ENCODE measurements at regions not wholly inside any gene's neighbourhood (a gene's known extent, or its start where the extent isn't known, plus 50 kb on each side); places are given as distances from the start of the nearest gene placed in this dataset.

GRCh38 chr12:107474639-107475539 is 210.7 kb upstream of the PWP1 start:
- Histone ChIP-seq H3K14ac (ENCODE audit: low read length in 2 of 2) (no peak overlapping the region), H2BK120ac (ENCODE audit: low read depth, low read length) (no peak overlapping the region), H2AFZ (ENCODE audit: low read depth, low read length) (no peak overlapping the region), H3K9me3 (ENCODE audit: control insufficient read depth, low read length) (no peaks in the 10 kb centered on the region), H3K9ac (ENCODE audit: low read length) (no peak overlapping the region), H3K27ac (ENCODE audit: low read length, poor library complexity, severe bottlenecking) (no peak overlapping the region), H3K4me2 (ENCODE audit: low read length, poor library complexity, severe bottlenecking) (no peak overlapping the region), H2BK12ac (ENCODE audit: low read length in 2 of 2) (no peak overlapping the region), H3K18ac (ENCODE audit: low read depth in 1 of 2, low read length in 2 of 2) (no peak overlapping the region), H2AK5ac (ENCODE audit: low read length, severe bottlenecking) (no peak overlapping the region), H2BK5ac (ENCODE audit: low read depth, low read length, poor library complexity, severe bottlenecking) (no peak overlapping the region), H3K36me3 (ENCODE audit: control insufficient read depth in 1 of 2, insufficient read depth in 2 of 2, low read depth in 1 of 2, low read length in 2 of 2) (no peaks in the 10 kb centered on the region), H2BK15ac (ENCODE audit: low read depth, poor library complexity, severe bottlenecking) (no peak overlapping the region), H3K4me1 (ENCODE audit: control insufficient read depth, insufficient read depth, low read depth, low read length) (no peaks in the 10 kb centered on the region), H4K91ac (ENCODE audit: low read length) (no peak overlapping the region), H3K4me3 (ENCODE audit: insufficient read depth in 1 of 2, low read depth in 1 of 2, low read length in 2 of 2) (no peak overlapping the region), H3K23ac (ENCODE audit: low read length in 2 of 2) (no peak overlapping the region), H3K4ac (ENCODE audit: low read depth in 1 of 2, low read length in 2 of 2) (no peak overlapping the region), H3K79me1 (replicated peaks; ENCODE audit: low read length, poor library complexity, severe bottlenecking) (no peaks in the 10 kb centered on the region), H4K8ac (ENCODE audit: low read length) (no peak overlapping the region), H3K27me3 (ENCODE audit: control insufficient read depth in 1 of 2, insufficient read depth in 1 of 2, low read length in 2 of 2) (peaks cover 0 to 9% of the 10 kb centered on the region in 2 experiments)
- 33% methylated on average over 4 of the region's 4 CpGs for WGBS
- no peak for DNase-seq

- H3K27me3 ChIP-seq (ENCODE audit: control insufficient read depth in 1 of 2, insufficient read depth in 1 of 2, low read length in 2 of 2): peaks cover 0 to 12% of the 10 kb centered on the region in 2 experiments
- H3K4me2 ChIP-seq (ENCODE audit: low read length, poor library complexity, severe bottlenecking): no peak overlapping the region
- H3K14ac ChIP-seq (ENCODE audit: low read length in 2 of 2): no peak overlapping the region
- no peak overlapping the region for H2BK12ac ChIP-seq (ENCODE audit: low read length in 2 of 2)
- H3K27ac ChIP-seq (ENCODE audit: low read length, poor library complexity, severe bottlenecking): no peak overlapping the region
- no peak overlapping the region for H4K91ac ChIP-seq (ENCODE audit: low read length)
- no peak overlapping the region for H4K8ac ChIP-seq (ENCODE audit: low read length)
- H2BK15ac ChIP-seq (ENCODE audit: low read depth, poor library complexity, severe bottlenecking): no peak overlapping the region
- no peak overlapping the region for H2BK5ac ChIP-seq (ENCODE audit: low read depth, low read length, poor library complexity, severe bottlenecking)
- no peak overlapping the region for H2AFZ ChIP-seq (ENCODE audit: low read depth, low read length)
- no peaks in the 10 kb centered on the region for H3K9me3 ChIP-seq (ENCODE audit: control insufficient read depth, low read length)
- H3K79me1 ChIP-seq (replicated peaks; ENCODE audit: low read length, poor library complexity, severe bottlenecking): no peaks in the 10 kb centered on the region
- H2BK120ac ChIP-seq (ENCODE audit: low read depth, low read length): no peak overlapping the region
- no peak overlapping the region for H3K4me3 ChIP-seq (ENCODE audit: insufficient read depth in 1 of 2, low read depth in 1 of 2, low read length in 2 of 2)
- no peak for DNase-seq
- no peak overlapping the region for H3K18ac ChIP-seq (ENCODE audit: low read depth in 1 of 2, low read length in 2 of 2)
- no peaks in the 10 kb centered on the region for H3K4me1 ChIP-seq (ENCODE audit: control insufficient read depth, insufficient read depth, low read depth, low read length)
- H3K9ac ChIP-seq (ENCODE audit: low read length): no peak overlapping the region
- 78% methylated on average over 4 of the region's 4 CpGs for WGBS
- no peaks in the 10 kb centered on the region for H3K36me3 ChIP-seq (ENCODE audit: control insufficient read depth in 1 of 2, insufficient read depth in 2 of 2, low read depth in 1 of 2, low read length in 2 of 2)
- no peak overlapping the region for H2AK5ac ChIP-seq (ENCODE audit: low read length, severe bottlenecking)
- no peak overlapping the region for H3K4ac ChIP-seq (ENCODE audit: low read depth in 1 of 2, low read length in 2 of 2)
- H3K23ac ChIP-seq (ENCODE audit: low read length in 2 of 2): no peak overlapping the region
These were observed 209.7 kb upstream of the PWP1 start for GRCh38 chr12:107475900-107476299.

- no peak overlapping the region for H2BK5ac ChIP-seq (ENCODE audit: low read depth, low read length, poor library complexity, severe bottlenecking)
- H3K9ac ChIP-seq (ENCODE audit: low read length): no peak overlapping the region
- H2BK12ac ChIP-seq (ENCODE audit: low read length in 2 of 2): no peak overlapping the region
- no peak overlapping the region for H3K14ac ChIP-seq (ENCODE audit: low read length in 2 of 2)
- H3K36me3 ChIP-seq (ENCODE audit: control insufficient read depth in 1 of 2, insufficient read depth in 2 of 2, low read depth in 1 of 2, low read length in 2 of 2): no peaks in the 10 kb centered on the region
- H3K27ac ChIP-seq (ENCODE audit: low read length, poor library complexity, severe bottlenecking): no peak overlapping the region
- H2AK5ac ChIP-seq (ENCODE audit: low read length, severe bottlenecking): no peak overlapping the region
- H2AFZ ChIP-seq (ENCODE audit: low read depth, low read length): no peak overlapping the region
- H3K9me3 ChIP-seq (ENCODE audit: control insufficient read depth, low read length): no peaks in the 10 kb centered on the region
- H3K4me2 ChIP-seq (ENCODE audit: low read length, poor library complexity, severe bottlenecking): no peak overlapping the region
- H3K4ac ChIP-seq (ENCODE audit: low read depth in 1 of 2, low read length in 2 of 2): no peak overlapping the region
- H3K4me1 ChIP-seq (ENCODE audit: control insufficient read depth, insufficient read depth, low read depth, low read length): no peaks in the 10 kb centered on the region
- 72% methylated on average over 7 of the region's 7 CpGs for WGBS
- no peak overlapping the region for H4K8ac ChIP-seq (ENCODE audit: low read length)
- peaks cover 0 to 12% of the 10 kb centered on the region in 2 experiments for H3K27me3 ChIP-seq (ENCODE audit: control insufficient read depth in 1 of 2, insufficient read depth in 1 of 2, low read length in 2 of 2)
- H4K91ac ChIP-seq (ENCODE audit: low read length): no peak overlapping the region
- no peak overlapping the region for H2BK15ac ChIP-seq (ENCODE audit: low read depth, poor library complexity, severe bottlenecking)
- no peak overlapping the region for H3K4me3 ChIP-seq (ENCODE audit: insufficient read depth in 1 of 2, low read depth in 1 of 2, low read length in 2 of 2)
- DNase-seq: no peak
- no peak overlapping the region for H2BK120ac ChIP-seq (ENCODE audit: low read depth, low read length)
- H3K23ac ChIP-seq (ENCODE audit: low read length in 2 of 2): no peak overlapping the region
- no peaks in the 10 kb centered on the region for H3K79me1 ChIP-seq (replicated peaks; ENCODE audit: low read length, poor library complexity, severe bottlenecking)
- no peak overlapping the region for H3K18ac ChIP-seq (ENCODE audit: low read depth in 1 of 2, low read length in 2 of 2)
These were observed 208.6 kb upstream of the PWP1 start for GRCh38 chr12:107477018-107477417.

GRCh38 chr12:107477947-107478610 is 207.5 kb upstream of the PWP1 start:
- Histone ChIP-seq H3K4ac (ENCODE audit: low read depth in 1 of 2, low read length in 2 of 2) (no peak overlapping the region), H3K9me3 (ENCODE audit: control insufficient read depth, low read length) (no peaks in the 10 kb centered on the region), H2BK15ac (ENCODE audit: low read depth, poor library complexity, severe bottlenecking) (no peak overlapping the region), H2AK5ac (ENCODE audit: low read length, severe bottlenecking) (no peak overlapping the region), H4K8ac (ENCODE audit: low read length) (no peak overlapping the region), H3K14ac (ENCODE audit: low read length in 2 of 2) (no peak overlapping the region), H4K91ac (ENCODE audit: low read length) (no peak overlapping the region), H2BK5ac (ENCODE audit: low read depth, low read length, poor library complexity, severe bottlenecking) (no peak overlapping the region), H3K36me3 (ENCODE audit: control insufficient read depth in 1 of 2, insufficient read depth in 2 of 2, low read depth in 1 of 2, low read length in 2 of 2) (no peaks in the 10 kb centered on the region), H3K4me1 (ENCODE audit: control insufficient read depth, insufficient read depth, low read depth, low read length) (no peaks in the 10 kb centered on the region), H2BK120ac (ENCODE audit: low read depth, low read length) (no peak overlapping the region), H3K23ac (ENCODE audit: low read length in 2 of 2) (no peak overlapping the region), H3K4me2 (ENCODE audit: low read length, poor library complexity, severe bottlenecking) (no peak overlapping the region), H3K9ac (ENCODE audit: low read length) (no peak overlapping the region), H2AFZ (ENCODE audit: low read depth, low read length) (no peak overlapping the region), H3K79me1 (replicated peaks; ENCODE audit: low read length, poor library complexity, severe bottlenecking) (no peaks in the 10 kb centered on the region), H3K4me3 (ENCODE audit: insufficient read depth in 1 of 2, low read depth in 1 of 2, low read length in 2 of 2) (no peak overlapping the region), H2BK12ac (ENCODE audit: low read length in 2 of 2) (no peak overlapping the region), H3K27me3 (ENCODE audit: control insufficient read depth in 1 of 2, insufficient read depth in 1 of 2, low read length in 2 of 2) (peaks cover 0 to 12% of the 10 kb centered on the region in 2 experiments), H3K18ac (ENCODE audit: low read depth in 1 of 2, low read length in 2 of 2) (no peak overlapping the region), H3K27ac (ENCODE audit: low read length, poor library complexity, severe bottlenecking) (no peak overlapping the region)
- 60% methylated on average over 2 of the region's 2 CpGs for WGBS
- DNase-seq: no peak

Data from mesenchymal stem cell (in vitro differentiated cells and primary cell).